ENCODE measurements at regions not wholly inside any gene's neighbourhood (a gene's known extent, or its start where the extent isn't known, plus 50 kb on each side); places are given as distances from the start of the nearest gene placed in this dataset.

GRCh38 chrX:131613260-131613659 lies 69.4 kb downstream of the OR13H1 start:
- TF ChIP-seq FUBP1 (CRISPR knock-in tag; IDR thresholded peaks at IDR 0.05; ENCODE audit: borderline replicate concordance) = no peak
- no peak for TF ChIP-seq BRD4 (CRISPR knock-in tag; IDR thresholded peaks at IDR 0.05)
- no peak for TF ChIP-seq SUZ12 (IDR thresholded peaks at IDR 0.05; ENCODE audit: low read depth, low read length)
- TF ChIP-seq CENPBD1 (CRISPR knock-in tag; IDR thresholded peaks at IDR 0.05; ENCODE audit: borderline replicate concordance, low read depth) = no peak
- TF ChIP-seq GMEB1 (CRISPR knock-in tag; IDR thresholded peaks at IDR 0.05; ENCODE audit: borderline replicate concordance) = no peak
- TF ChIP-seq ZNF335 (CRISPR knock-in tag; IDR thresholded peaks at IDR 0.05) = no peak
- FAIRE-seq (no peak), ATAC-seq (no peak), DNase-seq (ENCODE audit: low spot score) (no peak)
- no peaks in the 10 kb centered on the region for H3K36me3 ChIP-seq (replicated peaks in 1 of 2; ENCODE audit: control insufficient read depth in 1 of 2, insufficient read depth in 2 of 2, low read length in 2 of 2)
- no peaks in the 10 kb centered on the region for H3K27me3 ChIP-seq (ENCODE audit: control insufficient read depth in 1 of 2, insufficient read depth in 2 of 2, low read length in 2 of 2)
- H3K27ac ChIP-seq (ENCODE audit: extremely low read length, insufficient read depth, low read length) = no peak overlapping the region
- H3K4me1 ChIP-seq (ENCODE audit: insufficient read depth, low read length) = no peaks in the 10 kb centered on the region
- BruUV-seq (replicated peaks) = no TSS peak
- in situ Hi-C loops (cut with HindIII; ENCODE audit: extremely low pct_ligation_motif_present, low pct_unique_long_range_greater_than_20kb) (no loop called here), intact Hi-C loops (cut with micrococcal nuclease; ENCODE audit: unreplicated experiment) (no loop called here)
- H3K4me2 ChIP-seq (ENCODE audit: low read depth, low read length) = no peak overlapping the region
- H3K4me3 ChIP-seq (replicated peaks in 1 of 3; ENCODE audit: insufficient read depth in 1 of 3, low read depth in 2 of 3, low read length in 3 of 3) = no peak overlapping the region
- no peak overlapping the region for H2AFZ ChIP-seq (ENCODE audit: low read length)
- ChIA-PET POLR2A (no interaction called here), CTCF (ENCODE audit: low intra/inter-chr PET ratio, low total read pairs) (no interaction called here)
- H3K79me2 ChIP-seq (ENCODE audit: insufficient read depth, low read length) = no peaks in the 10 kb centered on the region
- H3K9ac ChIP-seq (ENCODE audit: insufficient read depth, low read depth, low read length) = no peak overlapping the region
- no peaks in the 10 kb centered on the region for H4K20me1 ChIP-seq (ENCODE audit: insufficient read depth, low read length)
- WGBS (ENCODE audit: low lambda C conversion rate) = 24% methylated on average over 3 of the region's 3 CpGs
- H3K9me3 ChIP-seq (ENCODE audit: low read length) = no peaks in the 10 kb centered on the region

Data from HepG2 (cell line).